ENCODE measurements at regions not wholly inside any gene's neighbourhood (a gene's known extent, or its start where the extent isn't known, plus 50 kb on each side); places are given as distances from the start of the nearest gene placed in this dataset.

DNA sequence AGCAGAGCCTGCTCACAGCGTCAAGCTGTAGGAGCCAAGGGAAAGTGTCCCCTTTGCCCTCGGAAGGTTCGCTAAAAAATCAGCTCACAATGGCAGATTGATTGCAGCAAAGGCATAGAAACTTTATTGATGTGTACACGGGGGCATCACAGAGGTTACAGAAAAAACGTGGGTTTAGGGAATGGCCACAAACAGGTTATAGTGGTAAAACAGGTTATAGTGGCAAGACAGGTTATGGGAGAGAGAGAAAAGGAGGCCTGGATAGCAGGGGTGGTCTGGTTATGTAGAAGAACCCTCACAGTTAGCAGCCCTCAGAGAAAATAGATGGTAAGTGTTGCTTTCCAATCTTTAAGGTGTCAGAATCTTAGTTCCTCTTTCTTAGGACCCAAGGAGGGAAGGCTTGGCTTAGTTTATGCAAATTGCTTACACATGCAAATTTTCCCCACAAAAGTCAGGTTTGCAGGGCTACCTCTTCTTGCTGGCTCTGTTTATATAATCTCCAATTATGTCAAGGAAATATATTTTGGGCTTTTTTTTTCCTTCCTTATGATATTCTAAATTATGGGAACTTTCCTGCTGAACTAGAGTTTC is 113.7 kb downstream of the BMP15 start (continued):
- TF ChIP-seq, protein P1, sequence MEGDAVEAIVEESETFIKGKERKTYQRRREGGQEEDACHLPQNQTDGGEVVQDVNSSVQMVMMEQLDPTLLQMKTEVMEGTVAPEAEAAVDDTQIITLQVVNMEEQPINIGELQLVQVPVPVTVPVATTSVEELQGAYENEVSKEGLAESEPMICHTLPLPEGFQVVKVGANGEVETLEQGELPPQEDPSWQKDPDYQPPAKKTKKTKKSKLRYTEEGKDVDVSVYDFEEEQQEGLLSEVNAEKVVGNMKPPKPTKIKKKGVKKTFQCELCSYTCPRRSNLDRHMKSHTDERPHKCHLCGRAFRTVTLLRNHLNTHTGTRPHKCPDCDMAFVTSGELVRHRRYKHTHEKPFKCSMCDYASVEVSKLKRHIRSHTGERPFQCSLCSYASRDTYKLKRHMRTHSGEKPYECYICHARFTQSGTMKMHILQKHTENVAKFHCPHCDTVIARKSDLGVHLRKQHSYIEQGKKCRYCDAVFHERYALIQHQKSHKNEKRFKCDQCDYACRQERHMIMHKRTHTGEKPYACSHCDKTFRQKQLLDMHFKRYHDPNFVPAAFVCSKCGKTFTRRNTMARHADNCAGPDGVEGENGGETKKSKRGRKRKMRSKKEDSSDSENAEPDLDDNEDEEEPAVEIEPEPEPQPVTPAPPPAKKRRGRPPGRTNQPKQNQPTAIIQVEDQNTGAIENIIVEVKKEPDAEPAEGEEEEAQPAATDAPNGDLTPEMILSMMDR (IDR thresholded peaks at IDR 0.05; ENCODE audit: control extremely low read depth in 1 of 3, insufficient read depth in 1 of 3, low read depth in 1 of 3, low read length in 3 of 3) = no peak
- TF ChIP-seq HDAC6 (IDR thresholded peaks at IDR 0.05; ENCODE audit: low read depth, low read length) = no peak
- TF ChIP-seq, protein P2, sequence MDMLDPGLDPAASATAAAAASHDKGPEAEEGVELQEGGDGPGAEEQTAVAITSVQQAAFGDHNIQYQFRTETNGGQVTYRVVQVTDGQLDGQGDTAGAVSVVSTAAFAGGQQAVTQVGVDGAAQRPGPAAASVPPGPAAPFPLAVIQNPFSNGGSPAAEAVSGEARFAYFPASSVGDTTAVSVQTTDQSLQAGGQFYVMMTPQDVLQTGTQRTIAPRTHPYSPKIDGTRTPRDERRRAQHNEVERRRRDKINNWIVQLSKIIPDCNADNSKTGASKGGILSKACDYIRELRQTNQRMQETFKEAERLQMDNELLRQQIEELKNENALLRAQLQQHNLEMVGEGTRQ (IDR thresholded peaks at IDR 0.05; ENCODE audit: low read length) = no peak
- TF ChIP-seq TBP (IDR thresholded peaks at IDR 0.05; ENCODE audit: low read depth, low read length) = no peak

Data from H1 (cell line).